ENCODE measurements at regions not wholly inside any gene's neighbourhood (a gene's known extent, or its start where the extent isn't known, plus 50 kb on each side); places are given as distances from the start of the nearest gene placed in this dataset.

DNA sequence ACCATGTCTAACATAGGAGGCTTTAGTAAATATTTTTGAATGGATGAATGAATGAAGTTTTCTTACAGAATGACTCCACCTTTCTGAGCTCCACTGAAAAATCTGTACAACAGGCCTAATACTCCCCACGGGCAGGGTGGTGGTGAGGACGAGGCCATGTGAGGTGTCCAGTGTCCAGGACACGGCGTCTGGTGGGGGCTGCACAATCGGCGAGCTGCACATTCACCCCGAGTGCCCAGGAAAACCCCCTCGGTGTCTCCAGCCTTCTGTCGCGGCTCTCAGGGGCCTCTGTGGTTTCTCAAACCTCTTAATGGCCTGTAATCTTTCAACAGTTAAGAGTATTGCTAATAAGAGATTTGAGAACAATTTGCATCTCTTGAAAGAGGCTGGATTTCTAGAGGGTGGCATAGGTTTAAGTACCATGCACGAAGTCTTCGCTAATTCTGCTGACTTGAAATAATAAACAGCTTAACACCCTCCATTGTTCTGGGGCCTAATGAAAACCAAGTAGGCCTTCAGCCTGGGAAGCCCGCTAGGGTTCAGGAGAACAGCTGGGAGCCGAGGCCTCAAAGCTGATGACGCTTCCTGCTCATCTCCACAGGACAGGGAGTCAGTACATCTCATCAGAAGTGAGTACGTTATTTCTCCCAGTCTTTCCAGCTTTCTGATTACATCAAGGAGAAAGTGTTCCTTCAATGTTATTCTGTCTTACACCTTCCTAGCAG is 304.6 kb upstream of the FOXF1 start:
- TF ChIP-seq NFIC (IDR thresholded peaks at IDR 0.05) = no peak
- TF ChIP-seq FOXM1 (IDR thresholded peaks at IDR 0.05; ENCODE audit: borderline replicate concordance, low read depth) = no peak
- no peak for TF ChIP-seq TEAD4 (IDR thresholded peaks at IDR 0.05)
- TF ChIP-seq, protein P1, sequence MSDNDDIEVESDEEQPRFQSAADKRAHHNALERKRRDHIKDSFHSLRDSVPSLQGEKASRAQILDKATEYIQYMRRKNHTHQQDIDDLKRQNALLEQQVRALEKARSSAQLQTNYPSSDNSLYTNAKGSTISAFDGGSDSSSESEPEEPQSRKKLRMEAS (IDR thresholded peaks at IDR 0.05) = no peak
- TF ChIP-seq TCF12 (IDR thresholded peaks at IDR 0.05; ENCODE audit: low read depth) = no peak
- no peak for TF ChIP-seq EGR1 (IDR thresholded peaks at IDR 0.05)
- TF ChIP-seq YY1 (IDR thresholded peaks at IDR 0.05; ENCODE audit: low read depth) = no peak
- TF ChIP-seq, protein P2, sequence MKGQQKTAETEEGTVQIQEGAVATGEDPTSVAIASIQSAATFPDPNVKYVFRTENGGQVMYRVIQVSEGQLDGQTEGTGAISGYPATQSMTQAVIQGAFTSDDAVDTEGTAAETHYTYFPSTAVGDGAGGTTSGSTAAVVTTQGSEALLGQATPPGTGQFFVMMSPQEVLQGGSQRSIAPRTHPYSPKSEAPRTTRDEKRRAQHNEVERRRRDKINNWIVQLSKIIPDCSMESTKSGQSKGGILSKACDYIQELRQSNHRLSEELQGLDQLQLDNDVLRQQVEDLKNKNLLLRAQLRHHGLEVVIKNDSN (IDR thresholded peaks at IDR 0.05) = no peak
- no peak for TF ChIP-seq TAF1 (IDR thresholded peaks at IDR 0.05; ENCODE audit: low read depth)
- no peak for TF ChIP-seq CEBPB (IDR thresholded peaks at IDR 0.05)
- TF ChIP-seq CREB1 (IDR thresholded peaks at IDR 0.05; ENCODE audit: low read depth) = no peak
- no peak for TF ChIP-seq RAD21 (IDR thresholded peaks at IDR 0.05; ENCODE audit: low read depth)
- TF ChIP-seq, protein P3, sequence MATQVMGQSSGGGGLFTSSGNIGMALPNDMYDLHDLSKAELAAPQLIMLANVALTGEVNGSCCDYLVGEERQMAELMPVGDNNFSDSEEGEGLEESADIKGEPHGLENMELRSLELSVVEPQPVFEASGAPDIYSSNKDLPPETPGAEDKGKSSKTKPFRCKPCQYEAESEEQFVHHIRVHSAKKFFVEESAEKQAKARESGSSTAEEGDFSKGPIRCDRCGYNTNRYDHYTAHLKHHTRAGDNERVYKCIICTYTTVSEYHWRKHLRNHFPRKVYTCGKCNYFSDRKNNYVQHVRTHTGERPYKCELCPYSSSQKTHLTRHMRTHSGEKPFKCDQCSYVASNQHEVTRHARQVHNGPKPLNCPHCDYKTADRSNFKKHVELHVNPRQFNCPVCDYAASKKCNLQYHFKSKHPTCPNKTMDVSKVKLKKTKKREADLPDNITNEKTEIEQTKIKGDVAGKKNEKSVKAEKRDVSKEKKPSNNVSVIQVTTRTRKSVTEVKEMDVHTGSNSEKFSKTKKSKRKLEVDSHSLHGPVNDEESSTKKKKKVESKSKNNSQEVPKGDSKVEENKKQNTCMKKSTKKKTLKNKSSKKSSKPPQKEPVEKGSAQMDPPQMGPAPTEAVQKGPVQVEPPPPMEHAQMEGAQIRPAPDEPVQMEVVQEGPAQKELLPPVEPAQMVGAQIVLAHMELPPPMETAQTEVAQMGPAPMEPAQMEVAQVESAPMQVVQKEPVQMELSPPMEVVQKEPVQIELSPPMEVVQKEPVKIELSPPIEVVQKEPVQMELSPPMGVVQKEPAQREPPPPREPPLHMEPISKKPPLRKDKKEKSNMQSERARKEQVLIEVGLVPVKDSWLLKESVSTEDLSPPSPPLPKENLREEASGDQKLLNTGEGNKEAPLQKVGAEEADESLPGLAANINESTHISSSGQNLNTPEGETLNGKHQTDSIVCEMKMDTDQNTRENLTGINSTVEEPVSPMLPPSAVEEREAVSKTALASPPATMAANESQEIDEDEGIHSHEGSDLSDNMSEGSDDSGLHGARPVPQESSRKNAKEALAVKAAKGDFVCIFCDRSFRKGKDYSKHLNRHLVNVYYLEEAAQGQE (IDR thresholded peaks at IDR 0.05; ENCODE audit: low read depth) = no peak
- TF ChIP-seq ZBTB7A (IDR thresholded peaks at IDR 0.05; ENCODE audit: low read depth) = no peak
- no peak for TF ChIP-seq EP300 (IDR thresholded peaks at IDR 0.05; ENCODE audit: borderline replicate concordance)

DNA sequence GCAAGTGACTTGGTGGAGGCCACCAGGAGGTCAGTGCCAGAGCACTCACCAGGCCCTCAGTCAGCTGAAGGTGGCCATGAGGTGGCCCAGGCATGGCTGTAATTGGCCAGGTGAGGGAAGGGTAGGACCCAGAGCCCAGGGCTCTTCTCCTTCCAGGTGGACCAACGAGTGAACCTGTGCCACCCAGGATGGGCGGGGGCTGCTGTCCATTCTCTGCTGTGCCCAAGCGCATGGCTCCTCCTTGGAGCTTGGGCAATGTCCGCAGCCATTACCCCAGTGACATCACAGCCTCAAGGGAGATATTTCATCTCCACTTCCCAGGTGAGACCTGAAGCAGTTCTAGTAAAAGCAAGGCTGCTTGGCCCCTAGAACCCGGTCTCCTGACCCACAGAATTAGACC is 303.0 kb upstream of the FOXF1 start:
- no peak for TF ChIP-seq TEAD4 (IDR thresholded peaks at IDR 0.05)
- no peak for TF ChIP-seq FOXM1 (IDR thresholded peaks at IDR 0.05; ENCODE audit: borderline replicate concordance, low read depth)
- TF ChIP-seq, protein P2 (IDR thresholded peaks at IDR 0.05) = no peak
- TF ChIP-seq CREB1 (IDR thresholded peaks at IDR 0.05; ENCODE audit: low read depth) = no peak
- TF ChIP-seq YY1 (IDR thresholded peaks at IDR 0.05; ENCODE audit: low read depth) = no peak
- no peak for TF ChIP-seq EP300 (IDR thresholded peaks at IDR 0.05; ENCODE audit: borderline replicate concordance)
- no peak for TF ChIP-seq TAF1 (IDR thresholded peaks at IDR 0.05; ENCODE audit: low read depth)
- no peak for TF ChIP-seq RAD21 (IDR thresholded peaks at IDR 0.05; ENCODE audit: low read depth)
- TF ChIP-seq, protein P1 (IDR thresholded peaks at IDR 0.05) = no peak
- no peak for TF ChIP-seq CEBPB (IDR thresholded peaks at IDR 0.05)

DNA sequence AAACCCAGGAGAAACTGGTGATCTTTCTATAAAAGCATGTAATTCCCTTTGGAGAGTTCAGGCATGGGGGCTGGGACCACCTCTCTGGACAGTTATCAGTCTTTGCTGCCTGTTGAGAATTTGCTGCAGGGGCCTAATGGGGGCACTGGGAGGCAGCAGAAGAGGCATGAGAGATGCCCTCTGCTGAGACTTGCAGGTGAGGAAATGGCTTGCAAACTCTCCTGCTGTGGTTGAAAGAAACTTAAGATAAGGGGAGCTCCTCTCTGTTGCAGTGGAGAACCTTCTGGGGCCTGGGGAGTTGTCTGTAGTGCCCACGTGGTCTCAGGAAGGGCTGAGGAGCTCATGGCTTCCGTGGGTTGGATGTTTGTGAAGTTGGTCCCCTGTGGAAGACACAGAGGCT is 301.1 kb upstream of the FOXF1 start:
- TF ChIP-seq CEBPB (IDR thresholded peaks at IDR 0.05) (no peak), YY1 (IDR thresholded peaks at IDR 0.05; ENCODE audit: low read depth) (no peak), NFIC (IDR thresholded peaks at IDR 0.05) (no peak), FOXM1 (IDR thresholded peaks at IDR 0.05; ENCODE audit: borderline replicate concordance, low read depth) (no peak), RAD21 (IDR thresholded peaks at IDR 0.05; ENCODE audit: low read depth) (no peak), ZBTB7A (IDR thresholded peaks at IDR 0.05; ENCODE audit: low read depth) (no peak), TEAD4 (IDR thresholded peaks at IDR 0.05) (no peak)

DNA sequence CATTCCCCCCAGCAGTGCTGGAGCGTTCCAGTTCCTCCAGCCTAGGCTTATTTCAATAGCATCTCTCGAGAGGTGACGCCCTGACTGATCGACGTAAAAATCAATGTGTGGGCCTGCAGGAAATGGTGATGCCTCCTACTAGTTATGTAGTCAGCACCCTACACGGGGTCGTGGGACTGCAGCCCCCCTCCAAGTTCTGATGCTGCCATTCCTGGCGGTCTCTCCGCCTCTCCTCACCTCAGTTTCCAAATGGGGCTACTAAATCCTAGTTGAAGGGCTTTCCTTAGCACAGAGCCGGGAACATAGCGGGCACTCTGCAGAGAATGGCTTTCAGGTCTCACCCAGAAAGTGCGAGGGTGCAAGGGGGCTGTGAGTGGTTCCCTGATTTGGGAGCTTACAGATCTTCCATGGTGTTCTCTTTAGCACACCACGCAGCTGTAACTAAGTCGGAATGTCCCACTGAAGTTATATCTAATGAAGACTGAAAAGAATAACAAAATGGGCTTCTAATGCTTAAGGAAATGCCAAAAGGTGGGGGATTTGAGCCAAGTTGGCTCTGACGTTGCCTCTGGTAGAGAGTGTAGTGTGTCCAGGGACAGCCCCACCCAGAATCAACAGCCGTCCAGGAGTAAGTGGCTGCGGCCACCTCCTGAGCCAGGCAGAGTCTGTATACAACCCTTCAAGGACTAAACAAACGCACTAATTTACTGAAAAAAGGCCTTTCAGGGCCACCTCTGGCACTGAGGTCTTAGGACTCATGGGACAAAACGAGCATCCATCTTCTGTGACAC is 299.7 kb upstream of the FOXF1 start:
- TF ChIP-seq NFIC (IDR thresholded peaks at IDR 0.05) (no peak), RAD21 (IDR thresholded peaks at IDR 0.05; ENCODE audit: low read depth) (no peak), EP300 (IDR thresholded peaks at IDR 0.05; ENCODE audit: borderline replicate concordance) (no peak), TCF12 (IDR thresholded peaks at IDR 0.05; ENCODE audit: low read depth) (no peak), YY1 (IDR thresholded peaks at IDR 0.05; ENCODE audit: low read depth) (no peak), EGR1 (IDR thresholded peaks at IDR 0.05) (no peak), ZBTB7A (IDR thresholded peaks at IDR 0.05; ENCODE audit: low read depth) (no peak), FOXM1 (IDR thresholded peaks at IDR 0.05; ENCODE audit: borderline replicate concordance, low read depth) (no peak), TAF1 (IDR thresholded peaks at IDR 0.05; ENCODE audit: low read depth) (no peak), CREB1 (IDR thresholded peaks at IDR 0.05; ENCODE audit: low read depth) (no peak)
- TF ChIP-seq, protein P2 (IDR thresholded peaks at IDR 0.05) = no peak
- TF ChIP-seq, protein P3 (IDR thresholded peaks at IDR 0.05; ENCODE audit: low read depth) = no peak

All from Ishikawa (cell line).